HG02798 (cell line): ENCODE measurements at regions not wholly inside any gene's neighbourhood (a gene's known extent, or its start where the extent isn't known, plus 50 kb on each side); places are given as distances from the start of the nearest gene placed in this dataset.
"Not testable (repeated sequence)": the region's sequence is repeated elsewhere in the genome, so short reads cannot be mapped to it uniquely, and the experiment has no call there.

Experiments used
- ATAC-seq: cut with Tn5 transposase; IDR thresholded peaks from one replicate; pipeline ENCODE4 v1.9.1; 2021; ENCODE audit warnings: mild to moderate bottlenecking; ENCODE audit not compliant: unreplicated experiment, poor library complexity

GRCh38 chr2:84165256-84165655 is 293.8 kb downstream of the SUCLG1 start:
- ATAC-seq, result no peak

GRCh38 chr2:84160453-84160852 is 298.6 kb downstream of the SUCLG1 start:
- no peak for ATAC-seq

GRCh38 chr2:84158605-84159004 is 300.5 kb downstream of the SUCLG1 start:
- no peak for ATAC-seq

- no peak for ATAC-seq
Observed at GRCh38 chr2:84152462-84152861, 306.6 kb downstream of the SUCLG1 start.

- no peak for ATAC-seq
Observed at GRCh38 chr2:84144345-84144744, 314.7 kb downstream of the SUCLG1 start.

- ATAC-seq, result no peak
Observed at GRCh38 chr2:84137034-84137433, 322.0 kb downstream of the SUCLG1 start.

- no peak for ATAC-seq
Observed at GRCh38 chr2:84132370-84132769, 326.7 kb downstream of the SUCLG1 start.

- no peak for ATAC-seq
Observed at GRCh38 chr2:84131278-84131830, 327.7 kb downstream of the SUCLG1 start.

- no peak for ATAC-seq
Observed at GRCh38 chr2:84129018-84129417, 330.1 kb downstream of the SUCLG1 start.

- ATAC-seq, result not testable (repeated sequence)
Observed at GRCh38 chr2:84127812-84128211, 331.3 kb downstream of the SUCLG1 start.

- ATAC-seq, result no peak
Observed at GRCh38 chr2:84126530-84126929, 332.6 kb downstream of the SUCLG1 start.

- no peak for ATAC-seq
Observed at GRCh38 chr2:84126084-84126483, 333.0 kb downstream of the SUCLG1 start.

- ATAC-seq, result no peak
Observed at GRCh38 chr2:84116143-84116542, 342.9 kb downstream of the SUCLG1 start.

GRCh38 chr2:84115173-84115857 is 343.8 kb downstream of the SUCLG1 start:
- ATAC-seq, result no peak

GRCh38 chr2:84103816-84104527 is 355.1 kb downstream of the SUCLG1 start:
- ATAC-seq, result not testable (repeated sequence)

GRCh38 chr2:84102274-84102673 is 356.8 kb downstream of the SUCLG1 start:
- no peak for ATAC-seq

GRCh38 chr2:84088656-84089055 is 370.4 kb downstream of the SUCLG1 start:
- ATAC-seq, result no peak

- no peak for ATAC-seq
Observed at GRCh38 chr2:84085562-84085961, 373.5 kb downstream of the SUCLG1 start.

GRCh38 chr2:84084856-84085255 is 374.2 kb downstream of the SUCLG1 start:
- no peak for ATAC-seq

- no peak for ATAC-seq
Observed at GRCh38 chr2:84083984-84084383, 375.1 kb downstream of the SUCLG1 start.

- no peak for ATAC-seq
Observed at GRCh38 chr2:84078471-84078870, 380.6 kb downstream of the SUCLG1 start.

GRCh38 chr2:84077496-84077895 is 381.6 kb downstream of the SUCLG1 start:
- no peak for ATAC-seq
